OCI-LY1 (cell line): ENCODE measurements at regions not wholly inside any gene's neighbourhood (a gene's known extent, or its start where the extent isn't known, plus 50 kb on each side); places are given as distances from the start of the nearest gene placed in this dataset.

Experiments
- H2AFZ ChIP-seq: fragments of 200-600 bp; sonication (generic), shearing (Covaris generic); 2 replicates; pipeline ENCODE4 v1.6.0; 2014; ENCODE audit warnings: antibody characterized with exemption, mild to moderate bottlenecking, low read length
- H3F3A ChIP-seq: fragments of 200-600 bp; sonication (generic), shearing (Covaris generic); 2 replicates; pipeline ENCODE4 v1.6.0; 2014; ENCODE audit warnings: mild to moderate bottlenecking, antibody characterized with exemption, low read length, moderate library complexity; ENCODE audit not compliant: insufficient read depth
- H3K27ac ChIP-seq: fragments of 200-600 bp; sonication (generic); 2 replicates; pipeline ENCODE4 v1.5.1; 2014; ENCODE audit warnings: low read length, mixed run types, mild to moderate bottlenecking, low read depth; ENCODE audit not compliant: poor library complexity, severe bottlenecking
- H3K27me3 ChIP-seq: fragments of 200-600 bp; sonication (generic); 2 replicates; pipeline ENCODE4 v1.6.0; 2014; ENCODE audit warnings: antibody characterized with exemption, mild to moderate bottlenecking, low read length, moderate library complexity; ENCODE audit not compliant: insufficient read depth
- H3K36me3 ChIP-seq: fragments of 200-600 bp; sonication (generic); 2 replicates; pipeline ENCODE4 v1.6.1; 2014; ENCODE audit warnings: mild to moderate bottlenecking, antibody characterized with exemption, low read length, moderate library complexity, mixed read lengths; ENCODE audit not compliant: insufficient read depth
- H3K4me1 ChIP-seq: fragments of 200-600 bp; sonication (generic); 2 replicates; pipeline ENCODE4 v1.5.1; 2014; ENCODE audit warnings: mild to moderate bottlenecking, low read length, moderate library complexity; ENCODE audit not compliant: insufficient read depth, severe bottlenecking
- H3K4me2 ChIP-seq: fragments of 200-600 bp; sonication (generic), shearing (Covaris generic); 2 replicates; pipeline ENCODE4 v1.6.1; 2014; ENCODE audit warnings: low read length
- H3K4me3 ChIP-seq: fragments of 200-600 bp; sonication (generic); 2 replicates; pipeline ENCODE4 v1.5.1; 2014; ENCODE audit warnings: low read length, low read depth, mild to moderate bottlenecking, mixed read lengths; ENCODE audit not compliant: poor library complexity, severe bottlenecking
- H3K79me2 ChIP-seq: fragments of 200-600 bp; shearing (Covaris generic); 2 replicates; pipeline ENCODE4 v1.6.1; 2016; ENCODE audit warnings: mixed run types, low read length, mixed read lengths; ENCODE audit not compliant: insufficient read depth
- H3K9ac ChIP-seq: fragments of 200-600 bp; sonication (generic), shearing (Covaris generic); 2 replicates; pipeline ENCODE4 v1.6.1; 2014; ENCODE audit warnings: mild to moderate bottlenecking, low read length, mixed read lengths
- H3K9me2 ChIP-seq: fragments of 200-600 bp; sonication (generic), shearing (Covaris generic); 2 replicates; pipeline ENCODE4 v1.6.1; 2014; ENCODE audit warnings: low read depth, mild to moderate bottlenecking, low read length, mixed read lengths
- H3K9me3 ChIP-seq: fragments of 200-600 bp; shearing (Covaris generic); 2 replicates; pipeline ENCODE4 v1.6.1; 2014; ENCODE audit warnings: low read length, mixed read lengths
- H4K20me1 ChIP-seq: fragments of 200-600 bp; sonication (generic), shearing (Covaris generic); 2 replicates; pipeline ENCODE4 v1.6.0; 2016; ENCODE audit warnings: mild to moderate bottlenecking, low read length; ENCODE audit not compliant: insufficient read depth
- CTCF ChIP-seq: fragments of 200-600 bp; sonication (generic), shearing (Covaris generic); IDR thresholded peaks from 2 replicates; pipeline ENCODE4 v1.5.1; 2017; ENCODE audit warnings: mild to moderate bottlenecking, antibody characterized with exemption, low read length, moderate library complexity, mixed read lengths
- EZH2 ChIP-seq: fragments of 200-600 bp; sonication (generic), shearing (Covaris generic); IDR thresholded peaks from 2 replicates; pipeline ENCODE4 v1.8.0; 2017; ENCODE audit warnings: borderline replicate concordance, mixed run types, mild to moderate bottlenecking, antibody characterized with exemption, low read length, moderate library complexity, mixed read lengths

GRCh38 chr1:238517711-238518110, 627.0 kb upstream of the ZP4 start:
- no peaks in the 10 kb centered on the region for H3K9me3 ChIP-seq
- H3K36me3 ChIP-seq: no peaks in the 10 kb centered on the region
- H3K27me3 ChIP-seq: no peaks in the 10 kb centered on the region
- H3K4me2 ChIP-seq: no peak overlapping the region
- H3K4me3 ChIP-seq: no peak overlapping the region
- no peak overlapping the region for H2AFZ ChIP-seq
- H3K9me2 ChIP-seq: no peaks in the 10 kb centered on the region
- no peak overlapping the region for H3K27ac ChIP-seq
- no peaks in the 10 kb centered on the region for H3K4me1 ChIP-seq
- no peak overlapping the region for H3K9ac ChIP-seq
- no peaks in the 10 kb centered on the region for H4K20me1 ChIP-seq
- TF ChIP-seq CTCF (no peak), EZH2 (no peak)
- H3K79me2 ChIP-seq: no peaks in the 10 kb centered on the region
- no peaks in the 10 kb centered on the region for H3F3A ChIP-seq

GRCh38 chr1:238501290-238501689, 610.6 kb upstream of the ZP4 start:
- Histone ChIP-seq H3K36me3 (no peaks in the 10 kb centered on the region), H3K79me2 (no peaks in the 10 kb centered on the region), H3K4me2 (no peak overlapping the region), H3F3A (no peaks in the 10 kb centered on the region), H4K20me1 (no peaks in the 10 kb centered on the region), H3K4me1 (no peaks in the 10 kb centered on the region), H3K27me3 (no peaks in the 10 kb centered on the region), H3K4me3 (no peak overlapping the region), H3K9me2 (no peaks in the 10 kb centered on the region), H3K27ac (no peak overlapping the region), H3K9ac (no peak overlapping the region), H2AFZ (no peak overlapping the region), H3K9me3 (no peaks in the 10 kb centered on the region)
- no peak for TF ChIP-seq CTCF
- TF ChIP-seq EZH2: no peak

- Histone ChIP-seq H3K4me1 (no peaks in the 10 kb centered on the region), H3K4me2 (no peak overlapping the region), H4K20me1 (no peaks in the 10 kb centered on the region), H3K9ac (no peak overlapping the region), H3K27ac (no peak overlapping the region), H3K4me3 (no peak overlapping the region), H3K9me3 (no peaks in the 10 kb centered on the region), H3K27me3 (no peaks in the 10 kb centered on the region), H3K36me3 (no peaks in the 10 kb centered on the region), H2AFZ (no peak overlapping the region), H3K9me2 (no peaks in the 10 kb centered on the region), H3F3A (no peaks in the 10 kb centered on the region), H3K79me2 (no peaks in the 10 kb centered on the region)
- TF ChIP-seq EZH2: no peak
Observed at GRCh38 chr1:238499021-238499420, 608.3 kb upstream of the ZP4 start.

GRCh38 chr1:238492271-238492670, 601.5 kb upstream of the ZP4 start:
- no peak overlapping the region for H2AFZ ChIP-seq
- H3K27me3 ChIP-seq: no peaks in the 10 kb centered on the region
- TF ChIP-seq EZH2 (no peak), CTCF (no peak)
- no peak overlapping the region for H3K4me3 ChIP-seq
- H4K20me1 ChIP-seq: no peaks in the 10 kb centered on the region
- no peaks in the 10 kb centered on the region for H3K36me3 ChIP-seq
- H3K9ac ChIP-seq: no peak overlapping the region
- no peak overlapping the region for H3K27ac ChIP-seq
- H3K9me3 ChIP-seq: no peaks in the 10 kb centered on the region
- no peaks in the 10 kb centered on the region for H3K4me1 ChIP-seq
- no peak overlapping the region for H3K4me2 ChIP-seq
- no peaks in the 10 kb centered on the region for H3K9me2 ChIP-seq
- no peaks in the 10 kb centered on the region for H3F3A ChIP-seq
- no peaks in the 10 kb centered on the region for H3K79me2 ChIP-seq
